ENCODE measurements at regions not wholly inside any gene's neighbourhood (a gene's known extent, or its start where the extent isn't known, plus 50 kb on each side); places are given as distances from the start of the nearest gene placed in this dataset.

DNA sequence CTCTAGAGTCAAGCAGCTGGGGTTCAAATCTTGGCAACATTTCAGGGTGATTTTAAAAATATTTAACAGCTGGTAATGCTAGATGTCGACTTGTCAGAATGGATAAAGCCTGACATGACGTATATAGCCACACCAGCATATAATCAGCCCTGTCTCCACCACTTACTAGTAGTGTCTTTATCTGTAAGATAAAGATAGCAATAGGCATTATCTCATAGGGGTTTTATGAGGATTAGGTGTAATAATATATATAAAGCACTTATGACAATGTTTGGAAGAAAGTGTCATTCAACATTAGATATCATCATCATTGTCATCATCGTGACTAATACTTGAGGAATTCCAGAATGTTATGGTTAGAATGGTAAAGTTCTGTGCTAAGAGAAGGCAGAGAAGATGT lies 369.0 kb upstream of the CWC22 start:
- POLR2A ChIA-PET, result no interaction called here
- CTCF ChIA-PET, result no interaction called here
- TF ChIP-seq KLF8 (tag by site-specific recombination; IDR thresholded peaks at IDR 0.05) (peak; percentile 33; the same call in 1 of the 2 replicates), ZNF776 (tag by site-specific recombination; IDR thresholded peaks at IDR 0.05; ENCODE audit: borderline replicate concordance) (no peak), BCL11A (tag by site-specific recombination; IDR thresholded peaks at IDR 0.05; ENCODE audit: low read depth) (no peak), KLF16 (tag by site-specific recombination; IDR thresholded peaks at IDR 0.05) (no peak; the same call in 1 of the 2 replicates), ZNF24 (tag by site-specific recombination; IDR thresholded peaks at IDR 0.05) (no peak), GLI2 (tag by site-specific recombination; IDR thresholded peaks at IDR 0.05; ENCODE audit: borderline replicate concordance, low read depth) (no peak), SALL2 (tag by site-specific recombination; IDR thresholded peaks at IDR 0.05; ENCODE audit: borderline replicate concordance) (no peak), ZFP37 (tag by site-specific recombination; IDR thresholded peaks at IDR 0.05) (no peak), ZNF423 (tag by site-specific recombination; IDR thresholded peaks at IDR 0.05) (no peak), WT1 (tag by site-specific recombination; IDR thresholded peaks at IDR 0.05) (no peak), ZNF658 (tag by site-specific recombination; IDR thresholded peaks at IDR 0.05) (no peak), ZXDB (tag by site-specific recombination; IDR thresholded peaks at IDR 0.05) (peak; percentile 59; the same call in 1 of the 2 replicates), ZIC2 (tag by site-specific recombination; IDR thresholded peaks at IDR 0.05) (no peak), ZFP69B (tag by site-specific recombination; IDR thresholded peaks at IDR 0.05) (no peak), ZNF23 (tag by site-specific recombination; IDR thresholded peaks at IDR 0.05; ENCODE audit: borderline replicate concordance) (no peak), ZNF169 (tag by site-specific recombination; IDR thresholded peaks at IDR 0.05) (no peak), ZNF843 (tag by site-specific recombination; IDR thresholded peaks at IDR 0.05) (peak; percentile 58), SP7 (tag by site-specific recombination; IDR thresholded peaks at IDR 0.05) (0 out of 2 replicates have a peak, but pooled peaks have one; percentile 20), IKZF3 (tag by site-specific recombination; IDR thresholded peaks at IDR 0.05) (no peak), ZNF211 (tag by site-specific recombination; IDR thresholded peaks at IDR 0.05; ENCODE audit: low read depth) (no peak), ZNF792 (tag by site-specific recombination; IDR thresholded peaks at IDR 0.05) (no peak), ZNF239 (tag by site-specific recombination; IDR thresholded peaks at IDR 0.05) (no peak), ZNF629 (tag by site-specific recombination; IDR thresholded peaks at IDR 0.05) (peak; percentile 53)
- TF ChIP-seq, protein P1, sequence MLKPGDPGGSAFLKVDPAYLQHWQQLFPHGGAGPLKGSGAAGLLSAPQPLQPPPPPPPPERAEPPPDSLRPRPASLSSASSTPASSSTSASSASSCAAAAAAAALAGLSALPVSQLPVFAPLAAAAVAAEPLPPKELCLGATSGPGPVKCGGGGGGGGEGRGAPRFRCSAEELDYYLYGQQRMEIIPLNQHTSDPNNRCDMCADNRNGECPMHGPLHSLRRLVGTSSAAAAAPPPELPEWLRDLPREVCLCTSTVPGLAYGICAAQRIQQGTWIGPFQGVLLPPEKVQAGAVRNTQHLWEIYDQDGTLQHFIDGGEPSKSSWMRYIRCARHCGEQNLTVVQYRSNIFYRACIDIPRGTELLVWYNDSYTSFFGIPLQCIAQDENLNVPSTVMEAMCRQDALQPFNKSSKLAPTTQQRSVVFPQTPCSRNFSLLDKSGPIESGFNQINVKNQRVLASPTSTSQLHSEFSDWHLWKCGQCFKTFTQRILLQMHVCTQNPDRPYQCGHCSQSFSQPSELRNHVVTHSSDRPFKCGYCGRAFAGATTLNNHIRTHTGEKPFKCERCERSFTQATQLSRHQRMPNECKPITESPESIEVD (tag by site-specific recombination; IDR thresholded peaks at IDR 0.05), result no peak
- TF ChIP-seq, protein P2, sequence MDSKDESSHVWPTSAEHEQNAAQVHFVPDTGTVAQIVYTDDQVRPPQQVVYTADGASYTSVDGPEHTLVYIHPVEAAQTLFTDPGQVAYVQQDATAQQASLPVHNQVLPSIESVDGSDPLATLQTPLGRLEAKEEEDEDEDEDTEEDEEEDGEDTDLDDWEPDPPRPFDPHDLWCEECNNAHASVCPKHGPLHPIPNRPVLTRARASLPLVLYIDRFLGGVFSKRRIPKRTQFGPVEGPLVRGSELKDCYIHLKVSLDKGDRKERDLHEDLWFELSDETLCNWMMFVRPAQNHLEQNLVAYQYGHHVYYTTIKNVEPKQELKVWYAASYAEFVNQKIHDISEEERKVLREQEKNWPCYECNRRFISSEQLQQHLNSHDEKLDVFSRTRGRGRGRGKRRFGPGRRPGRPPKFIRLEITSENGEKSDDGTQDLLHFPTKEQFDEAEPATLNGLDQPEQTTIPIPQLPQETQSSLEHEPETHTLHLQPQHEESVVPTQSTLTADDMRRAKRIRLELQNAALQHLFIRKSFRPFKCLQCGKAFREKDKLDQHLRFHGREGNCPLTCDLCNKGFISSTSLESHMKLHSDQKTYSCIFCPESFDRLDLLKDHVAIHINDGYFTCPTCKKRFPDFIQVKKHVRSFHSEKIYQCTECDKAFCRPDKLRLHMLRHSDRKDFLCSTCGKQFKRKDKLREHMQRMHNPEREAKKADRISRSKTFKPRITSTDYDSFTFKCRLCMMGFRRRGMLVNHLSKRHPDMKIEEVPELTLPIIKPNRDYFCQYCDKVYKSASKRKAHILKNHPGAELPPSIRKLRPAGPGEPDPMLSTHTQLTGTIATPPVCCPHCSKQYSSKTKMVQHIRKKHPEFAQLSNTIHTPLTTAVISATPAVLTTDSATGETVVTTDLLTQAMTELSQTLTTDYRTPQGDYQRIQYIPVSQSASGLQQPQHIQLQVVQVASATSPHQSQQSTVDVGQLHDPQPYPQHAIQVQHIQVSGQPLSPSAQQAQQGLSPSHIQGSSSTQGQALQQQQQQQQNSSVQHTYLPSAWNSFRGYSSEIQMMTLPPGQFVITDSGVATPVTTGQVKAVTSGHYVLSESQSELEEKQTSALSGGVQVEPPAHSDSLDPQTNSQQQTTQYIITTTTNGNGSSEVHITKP (tag by site-specific recombination; IDR thresholded peaks at IDR 0.05), result no peak
- TF ChIP-seq, protein P3, sequence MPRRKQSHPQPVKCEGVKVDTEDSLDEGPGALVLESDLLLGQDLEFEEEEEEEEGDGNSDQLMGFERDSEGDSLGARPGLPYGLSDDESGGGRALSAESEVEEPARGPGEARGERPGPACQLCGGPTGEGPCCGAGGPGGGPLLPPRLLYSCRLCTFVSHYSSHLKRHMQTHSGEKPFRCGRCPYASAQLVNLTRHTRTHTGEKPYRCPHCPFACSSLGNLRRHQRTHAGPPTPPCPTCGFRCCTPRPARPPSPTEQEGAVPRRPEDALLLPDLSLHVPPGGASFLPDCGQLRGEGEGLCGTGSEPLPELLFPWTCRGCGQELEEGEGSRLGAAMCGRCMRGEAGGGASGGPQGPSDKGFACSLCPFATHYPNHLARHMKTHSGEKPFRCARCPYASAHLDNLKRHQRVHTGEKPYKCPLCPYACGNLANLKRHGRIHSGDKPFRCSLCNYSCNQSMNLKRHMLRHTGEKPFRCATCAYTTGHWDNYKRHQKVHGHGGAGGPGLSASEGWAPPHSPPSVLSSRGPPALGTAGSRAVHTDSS (tag by site-specific recombination; IDR thresholded peaks at IDR 0.05), result no peak
- TF ChIP-seq, protein P4, sequence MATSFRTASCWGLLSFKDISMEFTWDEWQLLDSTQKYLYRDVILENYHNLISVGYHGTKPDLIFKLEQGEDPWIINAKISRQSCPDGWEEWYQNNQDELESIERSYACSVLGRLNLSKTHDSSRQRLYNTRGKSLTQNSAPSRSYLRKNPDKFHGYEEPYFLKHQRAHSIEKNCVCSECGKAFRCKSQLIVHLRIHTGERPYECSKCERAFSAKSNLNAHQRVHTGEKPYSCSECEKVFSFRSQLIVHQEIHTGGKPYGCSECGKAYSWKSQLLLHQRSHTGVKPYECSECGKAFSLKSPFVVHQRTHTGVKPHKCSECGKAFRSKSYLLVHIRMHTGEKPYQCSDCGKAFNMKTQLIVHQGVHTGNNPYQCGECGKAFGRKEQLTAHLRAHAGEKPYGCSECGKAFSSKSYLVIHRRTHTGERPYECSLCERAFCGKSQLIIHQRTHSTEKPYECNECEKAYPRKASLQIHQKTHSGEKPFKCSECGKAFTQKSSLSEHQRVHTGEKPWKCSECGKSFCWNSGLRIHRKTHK (tag by site-specific recombination; IDR thresholded peaks at IDR 0.05), result no peak
- TF ChIP-seq, protein P5, sequence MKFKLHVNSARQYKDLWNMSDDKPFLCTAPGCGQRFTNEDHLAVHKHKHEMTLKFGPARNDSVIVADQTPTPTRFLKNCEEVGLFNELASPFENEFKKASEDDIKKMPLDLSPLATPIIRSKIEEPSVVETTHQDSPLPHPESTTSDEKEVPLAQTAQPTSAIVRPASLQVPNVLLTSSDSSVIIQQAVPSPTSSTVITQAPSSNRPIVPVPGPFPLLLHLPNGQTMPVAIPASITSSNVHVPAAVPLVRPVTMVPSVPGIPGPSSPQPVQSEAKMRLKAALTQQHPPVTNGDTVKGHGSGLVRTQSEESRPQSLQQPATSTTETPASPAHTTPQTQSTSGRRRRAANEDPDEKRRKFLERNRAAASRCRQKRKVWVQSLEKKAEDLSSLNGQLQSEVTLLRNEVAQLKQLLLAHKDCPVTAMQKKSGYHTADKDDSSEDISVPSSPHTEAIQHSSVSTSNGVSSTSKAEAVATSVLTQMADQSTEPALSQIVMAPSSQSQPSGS (tag by site-specific recombination; IDR thresholded peaks at IDR 0.05; ENCODE audit: low read depth), result peak; percentile 21; the same call in 1 of the 2 replicates
- peaks cover 6% of the 10 kb centered on the region; the same call in 1 of the 2 replicates for H3K4me1 ChIP-seq (ENCODE audit: control insufficient read depth, insufficient read depth, low read length)
- H3K4me3 ChIP-seq (ENCODE audit: low read depth, low read length), result no peak overlapping the region
- H3K36me3 ChIP-seq (ENCODE audit: control insufficient read depth in 2 of 2, insufficient read depth in 1 of 2, low read length in 2 of 2), result no peaks in the 10 kb centered on the region
- H3K27ac ChIP-seq (ENCODE audit: extremely low read depth, low read depth, low read length), result no peak overlapping the region
- H3K9me3 ChIP-seq (ENCODE audit: control insufficient read depth, insufficient read depth, low read depth, low read length), result no peaks in the 10 kb centered on the region
